ENCODE measurements at regions not wholly inside any gene's neighbourhood (a gene's known extent, or its start where the extent isn't known, plus 50 kb on each side); places are given as distances from the start of the nearest gene placed in this dataset.

- TF ChIP-seq POLR2A (IDR thresholded peaks at IDR 0.05; ENCODE audit: extremely low read depth, insufficient read length) (no peak), CTCF (IDR thresholded peaks at IDR 0.05; ENCODE audit: low read depth, low read length) (no peak)
Observed at GRCh38 chr13:34351134-34351533, 533.2 kb downstream of the RFC3 start.
